ENCODE measurements at regions not wholly inside any gene's neighbourhood (a gene's known extent, or its start where the extent isn't known, plus 50 kb on each side); places are given as distances from the start of the nearest gene placed in this dataset.

DNA sequence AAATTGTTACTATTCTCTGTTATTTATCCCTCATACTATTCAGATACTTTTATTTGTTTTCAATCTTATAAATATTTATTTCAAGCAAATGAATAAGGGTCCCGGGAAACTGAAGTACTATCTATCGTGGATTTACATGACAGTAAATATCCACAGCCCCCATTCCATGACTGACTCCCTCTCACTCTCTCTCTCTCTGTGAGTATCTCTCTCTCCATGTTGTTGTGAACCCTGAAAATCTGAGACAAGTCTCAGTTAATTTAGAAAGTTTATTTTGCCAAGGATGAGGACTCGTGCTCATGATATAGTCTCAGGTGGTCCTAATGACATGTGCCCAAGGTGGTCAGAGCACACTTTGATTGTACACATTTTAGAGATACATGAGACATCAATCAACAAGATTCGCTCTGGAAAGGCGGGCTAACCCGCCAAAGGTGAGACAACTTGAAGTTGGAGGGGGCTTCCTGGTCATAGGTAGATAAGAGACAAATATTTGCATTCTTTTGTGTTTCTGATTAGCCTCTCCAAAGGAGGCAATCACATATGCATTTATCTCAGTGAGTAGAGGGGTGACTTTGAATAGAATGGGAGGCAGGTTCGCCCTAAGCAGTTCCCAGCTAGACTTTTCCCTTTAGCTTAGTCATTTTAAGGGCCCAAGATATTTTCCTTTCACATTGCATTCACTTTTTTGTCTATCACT is 986.4 kb downstream of the NLGN4X start:
- no peak overlapping the region for H2AFZ ChIP-seq (ENCODE audit: control insufficient read depth, low read length)
- H3K4me2 ChIP-seq (ENCODE audit: control insufficient read depth, extremely low read depth, insufficient read depth, low read depth, low read length): no peak overlapping the region
- no peaks in the 10 kb centered on the region for H3K9me3 ChIP-seq (ENCODE audit: control insufficient read depth, low read depth, low read length)
- dilution Hi-C loops (cut with MboI; ENCODE audit: extremely low pct_ligation_motif_present, low sequenced_read_pairs): no loop called here
- H3K79me2 ChIP-seq (ENCODE audit: control insufficient read depth, insufficient read depth, low read length): no peaks in the 10 kb centered on the region
- no peak overlapping the region for H3K4me3 ChIP-seq (ENCODE audit: control insufficient read depth in 2 of 3, extremely low read depth in 1 of 3, insufficient read depth in 2 of 3, low read depth in 1 of 3, low read length in 3 of 3)
- H3K4me1 ChIP-seq (ENCODE audit: control insufficient read depth, extremely low read depth, insufficient read depth, low read length): no peaks in the 10 kb centered on the region
- H3K36me3 ChIP-seq (ENCODE audit: control insufficient read depth in 2 of 2, extremely low read depth in 1 of 2, insufficient read depth in 2 of 2, low read length in 2 of 2): no peaks in the 10 kb centered on the region
- DNase-seq (ENCODE audit: low read depth, low spot score) (no peak), FAIRE-seq (no peak)
- H3K9ac ChIP-seq (ENCODE audit: control insufficient read depth, extremely low read depth, insufficient read depth, low read length): no peak overlapping the region
- H3K27me3 ChIP-seq (ENCODE audit: control insufficient read depth, extremely low read depth, insufficient read depth, low read length): no peaks in the 10 kb centered on the region
- no peaks in the 10 kb centered on the region for H4K20me1 ChIP-seq (ENCODE audit: control insufficient read depth, extremely low read depth, insufficient read depth, low read length)
- H3K27ac ChIP-seq (ENCODE audit: control insufficient read depth, insufficient read depth, low read length): no peak overlapping the region
- TF ChIP-seq EZH2 (IDR thresholded peaks at IDR 0.05; ENCODE audit: low read length): no peak
- TF ChIP-seq, protein P1, sequence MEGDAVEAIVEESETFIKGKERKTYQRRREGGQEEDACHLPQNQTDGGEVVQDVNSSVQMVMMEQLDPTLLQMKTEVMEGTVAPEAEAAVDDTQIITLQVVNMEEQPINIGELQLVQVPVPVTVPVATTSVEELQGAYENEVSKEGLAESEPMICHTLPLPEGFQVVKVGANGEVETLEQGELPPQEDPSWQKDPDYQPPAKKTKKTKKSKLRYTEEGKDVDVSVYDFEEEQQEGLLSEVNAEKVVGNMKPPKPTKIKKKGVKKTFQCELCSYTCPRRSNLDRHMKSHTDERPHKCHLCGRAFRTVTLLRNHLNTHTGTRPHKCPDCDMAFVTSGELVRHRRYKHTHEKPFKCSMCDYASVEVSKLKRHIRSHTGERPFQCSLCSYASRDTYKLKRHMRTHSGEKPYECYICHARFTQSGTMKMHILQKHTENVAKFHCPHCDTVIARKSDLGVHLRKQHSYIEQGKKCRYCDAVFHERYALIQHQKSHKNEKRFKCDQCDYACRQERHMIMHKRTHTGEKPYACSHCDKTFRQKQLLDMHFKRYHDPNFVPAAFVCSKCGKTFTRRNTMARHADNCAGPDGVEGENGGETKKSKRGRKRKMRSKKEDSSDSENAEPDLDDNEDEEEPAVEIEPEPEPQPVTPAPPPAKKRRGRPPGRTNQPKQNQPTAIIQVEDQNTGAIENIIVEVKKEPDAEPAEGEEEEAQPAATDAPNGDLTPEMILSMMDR (optimal IDR thresholded peaks at IDR 0.05 in 1 of 3, IDR thresholded peaks at IDR 0.05 in 1 of 3, conservative IDR thresholded peaks at IDR 0.05 in 1 of 3; ENCODE audit: extremely low read depth in 1 of 3, insufficient read depth in 2 of 3, low read length in 3 of 3): no peak
- no peaks in the 10 kb centered on the region for H3K9me1 ChIP-seq (ENCODE audit: control insufficient read depth, extremely low read depth, insufficient read depth, low read length)

DNA sequence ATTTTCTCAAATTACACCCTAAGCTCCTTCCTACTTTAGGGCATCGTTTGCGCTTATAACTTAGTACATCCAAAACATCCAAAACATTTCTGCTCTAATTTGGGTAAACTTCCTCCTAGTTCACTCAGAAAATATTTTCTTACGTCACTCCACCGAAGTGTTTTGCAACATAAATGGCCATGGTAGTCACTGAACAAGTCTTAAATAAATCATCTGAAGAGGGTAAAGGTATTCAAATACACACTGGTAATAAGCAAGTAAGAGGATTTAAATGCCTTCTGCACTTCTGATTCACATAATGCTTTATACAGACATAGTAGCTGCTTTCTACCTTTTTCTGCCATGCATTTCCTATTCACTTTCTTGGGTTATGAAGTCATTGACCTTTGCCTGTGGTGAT is 991.9 kb downstream of the NLGN4X start:
- Histone ChIP-seq H3K4me3 (ENCODE audit: control insufficient read depth in 2 of 3, extremely low read depth in 1 of 3, insufficient read depth in 2 of 3, low read depth in 1 of 3, low read length in 3 of 3) (no peak overlapping the region), H3K79me2 (ENCODE audit: control insufficient read depth, insufficient read depth, low read length) (no peaks in the 10 kb centered on the region), H2AFZ (ENCODE audit: control insufficient read depth, low read length) (no peak overlapping the region), H3K4me1 (ENCODE audit: control insufficient read depth, extremely low read depth, insufficient read depth, low read length) (no peaks in the 10 kb centered on the region), H3K9me3 (ENCODE audit: control insufficient read depth, low read depth, low read length) (no peaks in the 10 kb centered on the region), H3K9ac (ENCODE audit: control insufficient read depth, extremely low read depth, insufficient read depth, low read length) (no peak overlapping the region), H3K4me2 (ENCODE audit: control insufficient read depth, extremely low read depth, insufficient read depth, low read depth, low read length) (no peak overlapping the region), H3K27me3 (ENCODE audit: control insufficient read depth, extremely low read depth, insufficient read depth, low read length) (no peaks in the 10 kb centered on the region), H3K27ac (ENCODE audit: control insufficient read depth, insufficient read depth, low read length) (no peak overlapping the region), H4K20me1 (ENCODE audit: control insufficient read depth, extremely low read depth, insufficient read depth, low read length) (no peaks in the 10 kb centered on the region), H3K9me1 (ENCODE audit: control insufficient read depth, extremely low read depth, insufficient read depth, low read length) (no peaks in the 10 kb centered on the region), H3K36me3 (ENCODE audit: control insufficient read depth in 2 of 2, extremely low read depth in 1 of 2, insufficient read depth in 2 of 2, low read length in 2 of 2) (no peaks in the 10 kb centered on the region)
- dilution Hi-C loops (cut with MboI; ENCODE audit: extremely low pct_ligation_motif_present, low sequenced_read_pairs): no loop called here
- FAIRE-seq (no peak), DNase-seq (ENCODE audit: low read depth, low spot score) (no peak)
- TF ChIP-seq, protein P1 (optimal IDR thresholded peaks at IDR 0.05 in 1 of 3, IDR thresholded peaks at IDR 0.05 in 1 of 3, conservative IDR thresholded peaks at IDR 0.05 in 1 of 3; ENCODE audit: extremely low read depth in 1 of 3, insufficient read depth in 2 of 3, low read length in 3 of 3): no peak
- no peak for TF ChIP-seq EZH2 (IDR thresholded peaks at IDR 0.05; ENCODE audit: low read length)
